WTC11 (cell line): ENCODE measurements at regions not wholly inside any gene's neighbourhood (a gene's known extent, or its start where the extent isn't known, plus 50 kb on each side); places are given as distances from the start of the nearest gene placed in this dataset.
"Not testable (repeated sequence)": the region's sequence is repeated elsewhere in the genome, so short reads cannot be mapped to it uniquely, and the experiment has no call there.

Experiments
- ATAC-seq: fragments of 200-7000 bp; cut with Tn5 transposase; 2 replicates; pipeline ENCODE4 v1.10.0; 2021; ENCODE audit warnings: mild to moderate bottlenecking, moderate library complexity
- CTCF ChIA-PET: fragments of 300-600 bp; sonication (Branson Sonifier 250); formaldehyde crosslinking; loops from one replicate; lab custom pipeline; 2021; ENCODE audit warnings: antibody characterized with exemption; lab: Charles Lee
- POLR2A ChIA-PET: fragments of 350-600 bp; sonication (Branson Sonifier 250); formaldehyde crosslinking; loops from one replicate; lab custom pipeline; 2021; ENCODE audit warnings: antibody characterized with exemption; lab: Charles Lee
- DNase-seq: peaks from one replicate; pipeline ENCODE4 v3.0.0; 2021; ENCODE audit warnings: low spot score
- H3K27ac Mint-ChIP-seq: 2 replicates; pipeline ENCODE4 v1.8.0; 2021; ENCODE audit warnings: mixed read lengths
- H3K27me3 Mint-ChIP-seq: 2 replicates; pipeline ENCODE4 v1.8.0; 2021; ENCODE audit warnings: low read depth, mild to moderate bottlenecking, moderate library complexity, mixed read lengths
- H3K36me3 Mint-ChIP-seq: 2 replicates; pipeline ENCODE4 v1.8.0; 2021; ENCODE audit warnings: mixed read lengths
- H3K4me1 Mint-ChIP-seq: 2 replicates; pipeline ENCODE4 v1.8.0; 2022; ENCODE audit warnings: mixed read lengths
- H3K4me3 Mint-ChIP-seq: 2 replicates; pipeline ENCODE4 v1.8.0; 2021; ENCODE audit warnings: mild to moderate bottlenecking, moderate library complexity, mixed read lengths
- H3K9me3 Mint-ChIP-seq: 2 replicates; pipeline ENCODE4 v1.8.0; 2021; ENCODE audit warnings: mixed read lengths
- ATF2 ChIP-seq: sonication (generic); formaldehyde crosslinking; IDR thresholded peaks from 2 replicates; pipeline ENCODE4 v1.8.1; 2022; ENCODE audit warnings: low read depth, missing genetic modification reagents, borderline replicate concordance
- E2F1 ChIP-seq: sonication (generic); formaldehyde crosslinking; IDR thresholded peaks from 2 replicates; pipeline ENCODE4 v1.8.0; 2022; ENCODE audit warnings: mild to moderate bottlenecking, missing genetic modification reagents
- ELF4 ChIP-seq: sonication (generic); formaldehyde crosslinking; IDR thresholded peaks from 2 replicates; pipeline ENCODE4 v1.8.1; 2022; ENCODE audit warnings: low read depth, mild to moderate bottlenecking, moderate library complexity, missing genetic modification reagents
- ETV6 ChIP-seq: sonication (generic); formaldehyde crosslinking; IDR thresholded peaks from 2 replicates; pipeline ENCODE4 v1.8.1; 2022; ENCODE audit warnings: mild to moderate bottlenecking, missing genetic modification reagents
- FOXP1 ChIP-seq: sonication (generic); formaldehyde crosslinking; IDR thresholded peaks from 2 replicates; pipeline ENCODE4 v1.8.0; 2022; ENCODE audit warnings: missing genetic modification reagents, mild to moderate bottlenecking, moderate library complexity, borderline replicate concordance
- GABPB1 ChIP-seq: sonication (generic); formaldehyde crosslinking; IDR thresholded peaks from 2 replicates; pipeline ENCODE4 v1.8.1; 2023; ENCODE audit warnings: mild to moderate bottlenecking, missing genetic modification reagents
- OVOL2 ChIP-seq: fragments of 250-450 bp; sonication (Bioruptor Pico); IDR thresholded peaks from 2 replicates; pipeline ENCODE4 v1.9.0; 2021; ENCODE audit warnings: mild to moderate bottlenecking, borderline replicate concordance
- TP53 ChIP-seq: sonication (generic); formaldehyde crosslinking; IDR thresholded peaks from 2 replicates; pipeline ENCODE4 v1.8.1; 2023; ENCODE audit warnings: mild to moderate bottlenecking, missing genetic modification reagents
- USF2 ChIP-seq: sonication (generic); formaldehyde crosslinking; IDR thresholded peaks from 2 replicates; pipeline ENCODE4 v1.8.1; 2023; ENCODE audit warnings: mild to moderate bottlenecking, missing genetic modification reagents, moderate library complexity
- ZNF671 ChIP-seq: fragments of 250-450 bp; sonication (Bioruptor Pico); IDR thresholded peaks from 2 replicates; pipeline ENCODE4 v1.8.0; 2021; ENCODE audit warnings: mild to moderate bottlenecking
- TF ChIP-seq, protein P1 (sequence below): fragments of 250-450 bp; sonication (Bioruptor Pico); IDR thresholded peaks from 2 replicates; pipeline ENCODE4 v2.1.2; 2022; ENCODE audit warnings: mild to moderate bottlenecking, moderate library complexity
- TF ChIP-seq, protein P2 (sequence below): sonication (generic); formaldehyde crosslinking; IDR thresholded peaks from 2 replicates; pipeline ENCODE4 v1.8.1; 2022; ENCODE audit warnings: mild to moderate bottlenecking, moderate library complexity, missing genetic modification reagents
- TF ChIP-seq, protein P3 (sequence below): sonication (generic); formaldehyde crosslinking; IDR thresholded peaks from 2 replicates; pipeline ENCODE4 v1.8.1; 2023; ENCODE audit warnings: mild to moderate bottlenecking, missing genetic modification reagents, moderate library complexity
- TF ChIP-seq, protein P4 (sequence below): sonication (generic); formaldehyde crosslinking; IDR thresholded peaks from 2 replicates; pipeline ENCODE4 v1.8.1; 2022; ENCODE audit warnings: mild to moderate bottlenecking, missing genetic modification reagents, moderate library complexity, borderline replicate concordance

- no peak for TF ChIP-seq GABPB1
- no peak for TF ChIP-seq E2F1
- no peak for TF ChIP-seq FOXP1 (CRISPR knock-in tag)
- no peak for TF ChIP-seq ELF4 (CRISPR knock-in tag)
- TF ChIP-seq OVOL2: no peak
- TF ChIP-seq ETV6: no peak
- no peak for TF ChIP-seq TP53
- TF ChIP-seq ATF2 (CRISPR knock-in tag): no peak
- TF ChIP-seq, protein P1, sequence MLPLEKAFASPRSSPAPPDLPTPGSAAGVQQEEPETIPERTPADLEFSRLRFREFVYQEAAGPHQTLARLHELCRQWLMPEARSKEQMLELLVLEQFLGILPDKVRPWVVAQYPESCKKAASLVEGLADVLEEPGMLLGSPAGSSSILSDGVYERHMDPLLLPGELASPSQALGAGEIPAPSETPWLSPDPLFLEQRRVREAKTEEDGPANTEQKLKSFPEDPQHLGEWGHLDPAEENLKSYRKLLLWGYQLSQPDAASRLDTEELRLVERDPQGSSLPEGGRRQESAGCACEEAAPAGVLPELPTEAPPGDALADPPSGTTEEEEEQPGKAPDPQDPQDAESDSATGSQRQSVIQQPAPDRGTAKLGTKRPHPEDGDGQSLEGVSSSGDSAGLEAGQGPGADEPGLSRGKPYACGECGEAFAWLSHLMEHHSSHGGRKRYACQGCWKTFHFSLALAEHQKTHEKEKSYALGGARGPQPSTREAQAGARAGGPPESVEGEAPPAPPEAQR: no peak
- TF ChIP-seq, protein P2, sequence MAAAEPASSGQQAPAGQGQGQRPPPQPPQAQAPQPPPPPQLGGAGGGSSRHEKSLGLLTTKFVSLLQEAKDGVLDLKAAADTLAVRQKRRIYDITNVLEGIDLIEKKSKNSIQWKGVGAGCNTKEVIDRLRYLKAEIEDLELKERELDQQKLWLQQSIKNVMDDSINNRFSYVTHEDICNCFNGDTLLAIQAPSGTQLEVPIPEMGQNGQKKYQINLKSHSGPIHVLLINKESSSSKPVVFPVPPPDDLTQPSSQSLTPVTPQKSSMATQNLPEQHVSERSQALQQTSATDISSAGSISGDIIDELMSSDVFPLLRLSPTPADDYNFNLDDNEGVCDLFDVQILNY (CRISPR knock-in tag): no peak
- TF ChIP-seq ZNF671 (CRISPR knock-in tag): no peak
- TF ChIP-seq, protein P3, sequence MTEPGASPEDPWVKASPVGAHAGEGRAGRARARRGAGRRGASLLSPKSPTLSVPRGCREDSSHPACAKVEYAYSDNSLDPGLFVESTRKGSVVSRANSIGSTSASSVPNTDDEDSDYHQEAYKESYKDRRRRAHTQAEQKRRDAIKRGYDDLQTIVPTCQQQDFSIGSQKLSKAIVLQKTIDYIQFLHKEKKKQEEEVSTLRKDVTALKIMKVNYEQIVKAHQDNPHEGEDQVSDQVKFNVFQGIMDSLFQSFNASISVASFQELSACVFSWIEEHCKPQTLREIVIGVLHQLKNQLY (CRISPR knock-in tag): no peak
- TF ChIP-seq USF2 (CRISPR knock-in tag): no peak
- TF ChIP-seq, protein P4, sequence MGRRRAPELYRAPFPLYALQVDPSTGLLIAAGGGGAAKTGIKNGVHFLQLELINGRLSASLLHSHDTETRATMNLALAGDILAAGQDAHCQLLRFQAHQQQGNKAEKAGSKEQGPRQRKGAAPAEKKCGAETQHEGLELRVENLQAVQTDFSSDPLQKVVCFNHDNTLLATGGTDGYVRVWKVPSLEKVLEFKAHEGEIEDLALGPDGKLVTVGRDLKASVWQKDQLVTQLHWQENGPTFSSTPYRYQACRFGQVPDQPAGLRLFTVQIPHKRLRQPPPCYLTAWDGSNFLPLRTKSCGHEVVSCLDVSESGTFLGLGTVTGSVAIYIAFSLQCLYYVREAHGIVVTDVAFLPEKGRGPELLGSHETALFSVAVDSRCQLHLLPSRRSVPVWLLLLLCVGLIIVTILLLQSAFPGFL (CRISPR knock-in tag): no peak
- TF ChIP-seq, all 79 proteins: peak for 0
- ChIA-PET POLR2A (no interaction called here), CTCF (no interaction called here)
- ATAC-seq (no peak), DNase-seq (no peak)
- H3K27ac Mint-ChIP-seq: no peak overlapping the region
- peaks cover 15% of the 10 kb centered on the region for H3K27me3 Mint-ChIP-seq
- peaks cover 5% of the 10 kb centered on the region; the same call in 1 of the 2 replicates for H3K4me1 Mint-ChIP-seq
- H3K36me3 Mint-ChIP-seq: peaks cover 12% of the 10 kb centered on the region
- H3K9me3 Mint-ChIP-seq: peaks cover 44% of the 10 kb centered on the region
- no peak overlapping the region for H3K4me3 Mint-ChIP-seq
These were observed 297.4 kb upstream of the SFSWAP start for GRCh38 chr12:131413471-131413870.

DNA sequence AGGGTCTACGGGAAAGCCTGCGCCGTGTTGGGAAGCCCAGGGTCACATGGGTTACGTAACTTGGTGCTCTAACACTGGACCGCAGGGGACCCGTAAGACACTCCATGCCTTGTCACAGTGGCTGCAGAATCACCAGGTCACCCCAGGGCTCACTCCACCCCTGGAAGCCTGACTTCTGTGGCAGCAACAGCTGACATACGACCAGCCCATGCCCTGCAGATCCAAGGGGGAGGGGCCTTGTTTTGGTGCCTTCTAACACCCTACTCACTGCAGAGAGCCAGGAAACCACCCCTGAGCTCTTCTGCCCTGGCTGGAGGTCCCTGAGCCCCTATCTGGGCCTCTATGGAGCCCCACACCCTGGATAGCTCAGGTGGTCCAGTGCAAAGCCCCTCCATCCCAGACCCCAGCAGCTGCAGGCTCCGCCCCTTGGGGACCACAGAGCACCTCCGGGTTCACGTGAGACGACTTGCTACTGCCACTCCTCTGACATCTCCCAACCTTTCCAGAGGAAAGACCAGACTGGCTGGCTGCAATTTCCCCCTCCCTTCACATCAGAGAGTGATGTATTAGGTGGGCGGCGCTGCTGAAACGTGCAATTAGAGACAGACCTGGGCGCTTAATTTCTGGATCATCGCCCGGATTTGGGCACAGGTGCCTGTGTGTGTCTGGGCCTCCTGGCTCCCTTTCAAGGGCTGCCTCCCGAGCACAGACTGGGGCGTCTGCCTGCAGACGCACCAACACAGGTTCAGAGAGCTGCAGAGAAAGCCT, 296.6 kb upstream of the SFSWAP start:
- POLR2A ChIA-PET, H3K4me3 Mint-ChIP-seq, CTCF ChIA-PET, ATAC-seq, H3K4me1 Mint-ChIP-seq, DNase-seq, H3K27ac Mint-ChIP-seq: not testable (repeated sequence)
- peaks cover 17% of the 10 kb centered on the region for H3K36me3 Mint-ChIP-seq
- H3K9me3 Mint-ChIP-seq: peaks cover 42% of the 10 kb centered on the region
- H3K27me3 Mint-ChIP-seq: peaks cover 15% of the 10 kb centered on the region
